NCI-H510A (cell line): ENCODE measurements at regions not wholly inside any gene's neighbourhood (a gene's known extent, or its start where the extent isn't known, plus 50 kb on each side); places are given as distances from the start of the nearest gene placed in this dataset.

Experiments
- DNase-seq: peaks from one replicate; lab custom pipeline; 2025; lab: John Stamatoyannopoulos, UW

DNA sequence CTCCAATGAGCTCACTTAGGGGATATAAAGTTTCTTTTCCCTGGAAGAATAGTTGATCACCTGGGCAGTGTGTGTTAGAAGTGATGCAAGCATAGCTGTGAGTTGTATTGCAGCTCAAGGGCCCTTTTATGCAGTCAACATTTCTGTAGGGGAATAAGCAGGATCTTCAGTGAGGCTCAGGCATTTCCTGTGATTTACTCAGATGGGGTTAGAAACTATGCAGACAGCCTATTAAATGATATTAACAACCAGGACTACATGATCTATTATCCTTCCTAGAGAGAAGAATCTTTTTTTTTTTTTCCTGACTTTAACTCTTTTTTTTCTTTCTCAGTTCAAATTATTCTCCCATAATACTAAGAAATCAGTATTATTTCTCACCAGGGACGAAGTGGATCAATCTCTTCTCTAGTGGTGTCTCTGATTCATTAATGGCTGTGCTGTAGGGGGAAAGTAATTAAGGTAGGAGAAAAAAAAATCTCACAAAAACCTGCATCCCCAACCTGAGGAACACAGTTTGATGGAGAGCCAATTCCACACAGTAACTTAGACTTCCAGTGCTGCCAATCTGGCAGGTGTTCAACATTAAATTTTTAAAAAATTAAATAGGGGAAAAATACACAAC lies 126.4 kb upstream of the SLC10A2 start:
- no peak for DNase-seq

DNA sequence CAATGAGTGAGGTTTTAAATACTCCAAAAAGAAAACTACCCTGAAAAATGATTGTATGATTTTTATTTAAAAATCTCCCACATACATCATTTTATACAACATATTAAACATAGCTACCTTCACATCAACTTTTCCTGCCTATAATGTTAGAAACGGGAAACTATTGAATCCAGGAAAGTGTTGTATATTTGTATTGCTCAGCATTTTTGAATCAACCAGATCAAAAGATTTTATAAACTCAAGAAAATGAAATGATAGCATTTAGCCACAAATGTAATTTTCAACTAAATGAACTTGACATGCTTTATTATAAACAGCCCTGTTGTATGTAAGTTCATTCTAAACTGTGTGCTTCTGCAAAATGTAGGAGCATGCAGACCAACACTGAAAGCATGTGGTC lies 124.6 kb upstream of the SLC10A2 start:
- DNase-seq = no peak

DNA sequence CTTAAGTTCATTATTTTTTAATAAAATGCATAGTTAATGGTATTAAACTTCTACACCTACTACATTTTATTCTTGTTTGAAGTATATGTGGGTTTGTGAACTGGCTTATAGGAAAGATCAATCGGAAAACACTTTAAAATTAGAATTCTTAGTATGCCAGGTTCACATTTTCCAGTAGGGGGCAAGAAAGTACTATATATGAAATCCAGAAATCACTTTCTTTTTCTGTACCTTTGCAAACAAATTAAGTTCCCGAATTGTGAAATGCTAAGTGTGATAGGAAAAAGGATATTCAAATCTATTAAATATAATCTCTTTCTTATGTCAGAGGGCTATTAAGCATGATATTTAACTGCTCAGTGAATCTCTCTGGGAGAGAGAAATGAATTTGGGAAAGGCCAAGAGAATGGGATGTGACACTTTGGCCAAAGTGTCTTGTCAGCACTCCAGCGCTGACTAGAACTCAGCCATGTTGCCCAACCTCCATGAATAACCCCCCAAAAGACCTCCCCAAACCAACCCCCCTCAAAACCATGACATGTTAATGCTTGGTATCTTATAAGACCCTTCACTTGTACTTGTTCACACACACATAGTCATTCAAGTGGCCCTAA lies 122.6 kb upstream of the SLC10A2 start:
- peak; percentile 2 for DNase-seq

DNA sequence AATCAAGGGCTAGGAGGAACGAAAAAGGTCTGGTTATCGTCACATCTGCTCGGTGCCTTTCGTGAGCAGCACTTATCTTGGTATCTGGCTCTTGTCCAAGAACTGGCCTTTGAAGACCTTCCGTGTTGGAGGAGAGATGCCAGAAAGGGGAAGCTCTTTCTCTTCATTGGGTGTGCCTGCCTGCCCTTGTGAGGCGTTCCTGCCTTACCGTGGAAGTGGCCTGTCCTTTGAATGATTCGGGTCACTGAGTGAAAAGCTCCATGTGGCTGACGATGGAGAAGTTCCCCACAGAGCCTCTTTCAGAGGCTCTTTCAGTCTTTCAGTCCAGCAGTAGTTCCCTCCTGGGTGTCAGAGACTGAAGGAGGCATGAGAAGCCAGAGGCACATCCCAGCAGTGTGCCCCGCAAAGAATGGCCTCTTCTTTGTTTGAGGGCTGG lies 121.5 kb upstream of the SLC10A2 start:
- peak; percentile 4 for DNase-seq

DNA sequence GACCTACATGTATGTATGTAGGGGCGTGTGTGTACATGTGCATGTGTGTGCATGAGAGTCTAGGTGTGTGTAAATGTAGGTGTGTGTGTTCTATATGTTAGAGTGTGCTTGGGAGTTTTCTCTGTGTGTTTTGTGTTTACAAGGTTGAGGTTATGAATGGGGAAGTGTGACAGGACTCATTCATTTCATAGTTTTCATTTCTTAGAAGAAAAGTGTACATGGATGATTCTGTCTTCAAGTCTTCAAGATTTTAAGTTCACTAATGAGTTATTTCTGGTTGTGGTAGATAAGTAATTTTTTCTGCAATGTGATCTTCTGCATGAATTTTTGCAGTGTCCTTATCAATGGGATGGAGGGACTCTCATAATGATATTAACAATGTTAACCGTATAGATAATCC lies 118.2 kb upstream of the SLC10A2 start:
- no peak for DNase-seq

DNA sequence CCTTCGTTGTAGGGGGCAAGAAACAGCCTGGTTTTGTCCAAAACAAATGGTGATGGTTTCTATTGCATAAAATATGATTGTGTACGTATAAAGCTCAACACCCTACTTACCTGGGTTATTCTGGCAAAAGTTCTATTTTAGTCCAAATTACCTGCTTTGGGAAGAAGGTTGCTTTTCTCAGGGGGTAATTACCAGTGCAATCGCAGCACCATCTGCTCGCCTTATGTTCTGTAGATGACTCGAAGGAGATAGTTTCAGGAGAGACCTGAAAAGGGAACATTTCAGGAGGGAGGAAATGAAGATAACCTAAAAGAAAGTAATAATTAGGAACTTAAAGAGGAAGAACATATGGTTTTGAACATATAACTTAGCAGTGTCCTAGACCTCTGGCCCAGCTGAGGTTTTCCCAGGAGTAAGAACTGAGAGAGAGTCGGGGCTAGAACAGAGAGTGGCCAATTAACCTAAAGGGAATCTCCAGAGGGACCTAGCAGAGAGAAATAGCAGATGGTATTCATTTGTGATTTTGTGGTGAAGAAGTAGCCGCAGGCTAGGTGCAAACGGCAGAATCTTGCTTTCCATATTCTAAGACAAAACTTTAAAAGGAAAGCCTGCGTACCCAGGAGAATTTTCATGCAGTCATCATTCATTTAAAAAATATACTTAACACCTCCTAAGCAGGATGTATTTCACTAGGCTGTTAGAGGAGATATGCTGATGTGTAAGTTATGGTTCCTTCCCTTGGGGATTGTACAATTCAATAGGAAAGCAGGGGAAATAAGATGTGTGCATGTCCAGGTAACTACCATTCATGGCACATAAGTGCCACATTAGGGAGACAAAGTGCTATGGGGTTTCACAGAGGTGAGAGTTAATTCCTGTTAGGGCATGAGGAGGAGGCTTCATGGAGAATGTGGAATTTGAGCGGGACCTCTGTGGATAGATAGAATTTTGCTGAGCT lies 113.0 kb upstream of the SLC10A2 start:
- DNase-seq = no peak

DNA sequence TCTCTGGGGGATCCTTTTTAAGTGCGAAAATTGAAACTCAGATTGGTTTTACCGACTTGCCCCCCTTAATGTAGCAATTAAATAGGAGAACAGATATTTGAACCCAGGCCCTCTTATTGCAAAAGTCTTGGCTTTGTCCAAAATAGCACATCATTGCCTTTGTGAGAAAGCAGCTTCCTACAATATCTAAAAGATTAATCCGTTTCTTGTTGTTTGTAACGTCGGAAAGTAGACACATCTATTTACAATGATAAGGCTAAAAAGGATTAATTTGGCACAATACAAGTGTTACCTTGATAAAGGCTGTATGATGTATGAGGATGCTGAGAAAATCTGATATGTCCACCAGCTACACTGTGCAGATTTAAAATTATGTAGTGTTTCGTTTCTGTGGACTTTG lies 108.7 kb upstream of the SLC10A2 start:
- no peak for DNase-seq

DNA sequence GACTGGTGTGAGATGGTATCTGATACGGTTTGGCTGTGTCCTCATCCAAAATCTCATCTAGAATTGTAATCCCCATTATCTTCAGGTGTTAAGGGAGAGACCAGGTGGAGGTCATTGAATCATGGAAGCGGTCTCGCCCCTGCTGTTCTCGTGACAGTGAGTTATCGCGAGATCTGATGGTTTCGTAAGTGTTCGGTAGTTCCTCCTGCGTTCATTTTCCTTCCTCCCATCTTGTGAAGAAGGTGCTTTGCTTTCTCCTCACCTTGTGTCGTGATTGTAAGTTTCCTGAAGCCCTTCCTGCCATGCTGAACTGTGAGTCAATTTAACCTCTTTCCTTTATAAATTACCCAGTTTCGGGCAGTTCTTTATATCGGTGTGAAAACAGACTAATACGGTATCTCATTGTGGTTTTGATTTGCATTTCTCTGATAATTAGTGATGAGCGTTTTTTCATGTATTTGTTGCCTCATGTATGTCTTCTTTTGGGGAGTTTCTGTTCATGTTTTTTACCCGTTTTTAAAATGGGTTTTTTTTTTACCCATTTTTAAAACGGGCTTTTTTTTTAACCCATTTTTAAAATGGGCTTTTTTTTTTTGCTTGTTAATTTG lies 102.8 kb upstream of the SLC10A2 start:
- no peak for DNase-seq

DNA sequence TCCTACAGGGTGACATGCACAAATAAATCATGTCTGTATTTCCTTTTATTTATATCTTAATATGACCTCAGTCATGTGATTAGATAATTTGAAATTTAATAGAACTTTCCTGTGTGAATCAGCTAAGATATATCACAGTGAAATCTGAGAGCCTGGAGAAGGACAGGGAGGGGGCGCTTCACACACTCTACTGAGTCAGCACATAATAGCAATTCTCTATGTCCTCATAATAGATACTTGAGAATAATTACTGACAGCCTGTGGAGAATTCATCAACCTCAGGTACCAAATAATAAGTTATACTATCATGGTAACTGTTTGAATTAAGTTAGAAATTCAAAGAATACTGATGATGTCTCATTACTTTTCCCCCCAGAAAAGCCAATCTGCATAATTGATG lies 98.0 kb upstream of the SLC10A2 start:
- no peak for DNase-seq

DNA sequence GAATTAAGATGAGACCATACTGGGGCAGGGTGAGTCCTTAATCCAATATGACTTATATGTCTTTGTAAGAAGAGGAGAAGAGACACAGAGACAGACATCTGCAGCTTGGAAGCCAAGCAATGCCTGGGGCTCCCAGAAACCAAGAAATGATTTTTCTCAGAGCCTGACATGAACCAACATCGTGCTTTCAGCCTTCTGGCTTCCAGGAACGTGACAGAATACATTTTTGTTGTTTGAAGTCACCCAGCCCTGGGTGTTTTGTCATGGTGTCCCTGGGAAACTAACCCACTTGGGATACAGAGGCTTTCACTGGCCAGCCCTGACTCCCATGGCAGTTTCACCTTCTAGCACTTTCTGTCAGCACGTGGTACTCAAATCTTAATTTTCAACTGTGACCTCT lies 95.3 kb upstream of the SLC10A2 start:
- DNase-seq = no peak

DNA sequence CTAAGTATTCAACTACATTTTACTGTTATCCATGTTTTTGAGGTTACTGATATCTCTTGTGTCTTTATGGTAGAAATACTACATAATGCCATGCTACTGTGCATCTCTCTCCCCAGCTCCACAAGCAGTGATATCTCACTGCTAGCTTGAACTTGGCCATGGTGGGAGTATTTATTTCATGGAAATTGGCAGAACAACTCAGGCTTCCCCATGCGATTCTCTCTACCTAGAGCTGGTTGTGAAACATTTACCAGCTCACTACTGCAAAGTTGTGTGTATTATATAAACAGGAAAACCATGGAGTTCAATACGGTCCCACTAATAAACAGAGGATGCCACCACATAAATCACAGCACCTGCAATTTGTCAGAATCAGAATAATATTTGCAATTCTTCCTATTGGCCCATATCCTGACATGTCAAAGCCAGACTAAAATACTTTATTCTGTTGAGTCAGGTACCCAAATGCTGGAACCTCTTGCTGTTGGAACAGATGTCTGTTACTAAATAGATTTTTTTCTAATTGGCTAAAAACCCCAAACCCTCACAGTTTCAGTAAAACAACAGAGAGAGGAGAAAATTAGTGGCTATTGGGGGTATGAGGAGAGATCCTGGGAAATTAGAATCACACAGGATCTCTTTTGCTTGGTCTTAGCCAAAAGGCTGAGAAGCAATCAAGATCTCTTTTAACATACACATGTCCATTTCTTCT lies 91.4 kb upstream of the SLC10A2 start:
- DNase-seq = no peak

DNA sequence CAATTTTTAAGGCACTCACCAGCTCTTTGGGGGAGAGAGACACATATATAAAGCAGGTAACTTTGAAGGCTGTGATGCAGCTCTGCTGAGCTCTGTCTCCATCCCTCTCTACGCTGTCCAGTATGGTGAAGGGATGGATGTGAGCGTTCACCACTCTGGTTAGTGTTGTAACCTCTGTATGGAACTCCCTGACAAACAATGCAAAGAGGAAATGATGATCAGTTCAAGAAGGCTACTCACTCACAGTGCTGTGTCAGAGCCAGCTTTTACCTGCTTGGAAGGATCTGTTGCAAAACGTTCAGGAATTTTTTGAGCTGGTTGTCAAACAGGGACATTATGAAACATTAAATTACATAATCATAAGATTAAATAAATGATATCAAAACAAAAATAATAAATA lies 90.8 kb upstream of the SLC10A2 start:
- DNase-seq = no peak

DNA sequence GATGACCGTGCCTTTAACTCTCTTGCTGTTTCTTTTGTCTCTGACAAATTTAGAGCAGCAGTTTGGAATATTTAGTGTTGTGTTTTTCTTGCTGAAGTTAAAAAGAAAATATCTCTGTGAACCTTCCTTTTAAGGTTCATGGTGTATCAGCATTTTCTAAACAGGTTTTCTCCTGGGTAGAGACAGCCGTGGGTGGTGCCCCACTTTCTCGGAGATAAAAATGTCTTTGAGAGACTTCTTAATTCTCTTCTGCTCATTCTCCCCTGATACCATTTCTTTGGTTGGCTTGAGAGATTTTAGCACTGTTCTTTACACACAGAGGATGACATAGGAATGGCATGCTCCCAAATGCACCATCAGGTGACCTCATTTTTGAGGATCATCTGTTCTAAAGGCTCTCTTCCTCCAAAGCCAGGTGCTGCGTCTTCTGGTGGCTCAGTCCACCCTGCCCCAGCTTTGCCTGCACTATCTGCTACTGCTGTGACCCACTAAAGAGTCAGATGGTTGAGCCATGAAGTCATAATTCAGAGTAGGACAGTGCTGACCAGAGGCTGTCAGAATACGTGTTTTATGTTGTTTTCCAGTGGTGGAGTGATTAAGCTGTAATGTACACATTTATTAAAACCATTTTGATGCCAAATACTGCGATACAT lies 90.3 kb upstream of the SLC10A2 start:
- no peak for DNase-seq

DNA sequence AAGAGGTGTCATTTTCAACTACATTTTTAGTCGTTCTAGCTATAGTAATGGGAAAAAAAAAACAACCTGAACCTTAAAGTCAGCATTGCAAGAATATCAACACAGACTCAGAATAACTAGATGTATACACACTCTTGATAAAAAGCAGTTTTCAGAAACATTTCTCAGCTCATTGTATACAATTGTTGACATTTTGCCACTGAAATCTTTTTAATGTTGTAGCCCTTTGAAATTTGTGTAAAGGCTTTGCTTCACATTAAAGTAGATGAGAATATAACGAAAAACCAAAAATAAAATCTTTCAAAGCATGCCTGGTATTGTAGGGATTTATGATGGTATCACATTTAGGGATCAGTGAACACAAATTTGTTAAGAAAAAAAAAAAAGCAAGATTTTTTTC lies 87.2 kb upstream of the SLC10A2 start:
- no peak for DNase-seq

DNA sequence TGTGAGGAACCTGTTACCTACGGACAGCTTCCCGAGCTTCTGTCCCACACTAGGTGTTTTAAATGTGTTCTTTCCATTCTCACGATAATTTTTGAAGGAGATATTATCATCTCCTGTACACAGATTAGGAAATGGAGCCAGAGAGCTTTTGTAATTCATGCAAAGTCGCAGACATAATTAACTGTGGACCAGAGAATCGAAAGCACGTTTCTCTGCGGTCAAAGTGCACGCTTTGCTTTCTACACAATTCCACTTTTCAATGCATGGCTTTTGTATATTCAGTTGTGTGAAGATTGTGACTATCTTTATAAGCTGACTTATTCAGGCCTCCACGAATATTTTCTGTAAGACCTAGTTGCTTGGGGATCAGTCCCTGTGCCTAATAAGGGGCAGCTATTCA lies 81.7 kb upstream of the SLC10A2 start:
- no peak for DNase-seq

DNA sequence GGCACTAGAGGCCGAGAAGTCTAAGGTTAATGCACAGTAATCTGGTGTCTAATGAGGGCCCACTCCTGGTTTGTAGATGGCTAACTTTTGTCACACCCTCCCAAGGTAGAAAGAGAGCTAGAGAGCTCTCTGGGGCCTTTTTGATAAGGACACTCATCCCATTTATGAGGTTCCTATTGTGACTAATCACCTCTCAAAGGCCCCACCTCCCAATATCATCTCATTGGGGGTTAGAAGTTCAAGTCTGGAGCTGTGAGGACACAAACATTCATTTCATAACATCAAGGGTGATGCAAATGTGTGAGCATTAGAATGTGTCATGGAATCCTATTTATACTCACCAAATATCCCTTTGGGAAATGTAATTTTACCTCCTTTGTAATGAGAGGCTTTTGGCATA lies 79.2 kb upstream of the SLC10A2 start:
- DNase-seq = no peak

DNA sequence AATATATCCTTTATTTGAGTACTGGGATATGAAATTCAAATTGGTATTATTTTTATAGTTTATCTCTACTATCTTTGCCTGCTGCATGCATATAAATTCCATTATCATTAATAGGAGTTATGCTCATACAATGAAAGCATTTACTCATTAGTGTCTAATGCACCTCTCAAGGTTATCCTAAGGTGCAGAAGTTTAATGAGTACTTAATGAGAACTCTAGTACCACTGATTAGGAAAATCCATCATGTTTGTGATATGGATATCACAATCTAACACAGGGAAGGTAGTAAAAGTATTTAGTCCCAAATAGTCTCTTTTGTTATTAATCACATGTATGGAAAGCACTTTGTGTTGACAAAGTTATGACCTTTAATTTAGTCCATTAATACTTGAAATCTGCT lies 77.2 kb upstream of the SLC10A2 start:
- DNase-seq = no peak

DNA sequence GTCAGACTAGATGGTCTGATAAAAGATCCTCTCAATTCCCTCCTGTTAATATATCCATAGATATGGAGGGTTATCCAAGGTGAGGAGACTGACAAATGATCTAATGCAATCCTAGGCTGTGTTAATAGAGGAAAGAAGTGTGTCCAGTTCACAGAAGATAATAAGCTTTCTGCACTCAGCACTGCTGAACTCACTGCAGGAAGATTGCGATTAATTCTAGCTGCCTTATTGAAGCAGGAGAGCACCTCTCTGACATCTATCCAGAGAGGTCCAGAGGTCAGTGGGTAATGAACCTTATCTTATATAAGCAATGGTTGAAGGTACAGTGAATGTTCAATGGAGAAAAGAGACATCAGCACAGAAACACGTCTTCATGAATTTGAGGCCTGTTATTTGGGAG lies 75.9 kb upstream of the SLC10A2 start:
- no peak for DNase-seq

DNA sequence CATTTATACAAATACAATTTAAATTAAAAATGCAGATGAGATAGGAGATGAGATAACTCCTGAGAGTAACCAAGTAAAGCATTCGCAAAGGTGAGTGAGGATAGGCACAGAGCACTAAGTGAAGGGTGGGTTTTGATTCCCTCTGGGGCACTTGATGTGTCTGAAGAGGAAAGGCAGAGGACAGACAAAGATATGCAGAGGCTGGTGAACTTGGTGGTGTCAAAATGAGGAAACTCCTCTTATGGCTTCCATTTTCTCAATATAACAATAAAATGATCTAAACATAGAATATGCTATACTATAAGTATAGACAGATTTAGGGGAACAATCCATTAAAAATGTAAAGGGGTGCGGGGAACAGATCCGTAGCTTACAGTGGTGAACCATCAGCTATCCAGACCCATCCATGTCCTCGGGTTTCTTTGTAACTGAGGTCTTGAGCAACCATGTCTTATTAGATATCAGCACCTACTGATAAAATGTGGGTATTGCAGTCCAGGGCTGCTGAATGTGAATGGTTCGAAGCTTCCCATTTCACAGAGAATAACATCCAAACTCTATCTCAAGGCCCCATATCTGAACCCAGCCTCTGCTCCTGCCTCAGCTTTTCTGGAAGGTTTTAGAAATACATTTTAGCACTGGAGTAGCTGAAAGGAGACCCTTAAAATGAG lies 73.9 kb upstream of the SLC10A2 start:
- no peak for DNase-seq

DNA sequence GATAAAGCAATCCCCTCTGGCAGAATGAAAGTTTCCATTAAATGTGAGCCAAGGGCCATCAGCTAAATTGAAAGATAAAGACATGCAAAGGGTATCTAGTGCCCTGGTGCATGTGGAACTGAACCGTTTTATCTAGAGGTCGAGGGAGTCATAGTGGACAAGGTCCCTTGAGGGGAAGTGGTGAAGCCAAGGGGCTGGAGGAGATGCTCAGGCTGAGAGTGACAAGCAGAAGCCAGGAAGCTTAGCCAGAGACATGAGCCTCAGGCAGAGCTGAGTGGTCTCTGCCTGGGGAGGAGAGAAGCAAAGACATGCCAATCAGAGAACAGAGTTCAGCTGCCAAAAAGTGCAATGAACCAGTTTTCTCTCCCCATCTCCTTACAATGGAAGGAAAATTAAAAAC lies 68.1 kb upstream of the SLC10A2 start:
- DNase-seq = no peak

DNA sequence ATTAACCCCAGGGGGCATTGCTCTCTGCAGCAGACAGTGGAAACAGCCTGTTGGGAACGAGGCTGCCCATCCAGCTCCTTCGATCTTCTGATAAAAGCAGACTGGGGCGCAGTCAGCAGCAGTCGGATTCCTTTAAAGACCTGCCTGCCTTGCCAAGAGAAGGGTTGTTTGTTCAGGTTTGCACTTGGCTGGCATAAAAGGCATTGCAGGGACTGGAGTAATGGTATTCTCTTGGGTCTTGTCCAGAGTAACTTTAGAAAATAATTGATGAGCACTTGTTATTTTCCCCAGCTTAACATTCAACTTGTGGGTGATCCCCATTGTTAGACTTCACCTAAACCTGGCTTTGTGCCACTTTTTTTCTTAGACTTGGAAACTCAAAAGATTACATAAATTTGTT lies 67.3 kb upstream of the SLC10A2 start:
- no peak for DNase-seq
